Lung (tissue), 11 donors: ENCODE measurements at regions not wholly inside any gene's neighbourhood (a gene's known extent, or its start where the extent isn't known, plus 50 kb on each side); places are given as distances from the start of the nearest gene placed in this dataset.

ENCODE experiments used
- ATAC-seq: fragments of 200-7000 bp; cut with Tn5 transposase; one replicate; pipeline ENCODE4 v1.9.1; 2020; ENCODE audit warnings: moderate number of reproducible peaks; ENCODE audit not compliant: insufficient read depth, low FRiP score
- DNase-seq, 3 donors: peaks; one replicate each; pipeline ENCODE4 v3.0.0-alpha.2; 2013 to 2017
- H3K27ac ChIP-seq, 2 donors: one replicate each; pipeline ENCODE4 v1.5.1; 2013; ENCODE audit warnings: mild to moderate bottlenecking in 2 of 2, moderate library complexity in 2 of 2, control low read depth in 1 of 2, inconsistent platforms in 1 of 2, low read depth in 1 of 2, low read length in 1 of 2
- H3K27me3 ChIP-seq, 3 donors: one replicate each; pipeline ENCODE4 v1.5.1; 2013; ENCODE audit warnings: low read length in 2 of 3; ENCODE audit not compliant: control insufficient read depth in 3 of 3, insufficient read depth in 3 of 3
- H3K36me3 ChIP-seq, 4 donors: one replicate each; pipeline ENCODE4 v1.5.1; 2013; ENCODE audit warnings: low read length in 4 of 4, mild to moderate bottlenecking in 1 of 4, moderate library complexity in 1 of 4; ENCODE audit not compliant: control insufficient read depth in 4 of 4, insufficient read depth in 4 of 4
- H3K4me1 ChIP-seq, 5 donors: one replicate each; pipeline ENCODE4 v1.5.1; 2013; ENCODE audit warnings: low read length in 5 of 5, mild to moderate bottlenecking in 2 of 5, moderate library complexity in 1 of 5; ENCODE audit not compliant: control insufficient read depth in 5 of 5, insufficient read depth in 5 of 5
- H3K4me3 ChIP-seq: one replicate; pipeline ENCODE4 v1.5.1; 2013; ENCODE audit warnings: mild to moderate bottlenecking, control low read depth, moderate library complexity
- H3K9ac ChIP-seq, 2 donors: one replicate each; pipeline ENCODE4 v1.5.1; 2013; ENCODE audit warnings: low read length in 2 of 2, control low read depth in 1 of 2; ENCODE audit not compliant: insufficient read depth in 1 of 2
- H3K9me3 ChIP-seq, 4 donors: one replicate each; pipeline ENCODE4 v1.5.1; 2013; ENCODE audit warnings: low read length in 3 of 4, mild to moderate bottlenecking in 1 of 4, moderate library complexity in 1 of 4; ENCODE audit not compliant: control insufficient read depth in 4 of 4, insufficient read depth in 3 of 4
- WGBS, 2 donors: extraction: QIAGEN DNeasy Blood & Tissue Kit; methylation state at CpG; one replicate each; pipeline ENCODE4 v1.1.7; 2013; 5-methylcytosine and 5-hydroxymethylcytosine counted together
- TF ChIP-seq, protein P1 (sequence below): IDR thresholded peaks from 2 replicates; pipeline ENCODE4 v1.5.1; 2012; ENCODE audit warnings: mild to moderate bottlenecking; ENCODE audit errors: control extremely low read depth, extremely low read depth
- donor health status: control.
- donor health status: control.
- donor health status: Bipolar disorder and iron deficiency.
- donor health status: healthy.
- donor health status: DM: yes; HTN: yes; CAD: no.

DNA sequence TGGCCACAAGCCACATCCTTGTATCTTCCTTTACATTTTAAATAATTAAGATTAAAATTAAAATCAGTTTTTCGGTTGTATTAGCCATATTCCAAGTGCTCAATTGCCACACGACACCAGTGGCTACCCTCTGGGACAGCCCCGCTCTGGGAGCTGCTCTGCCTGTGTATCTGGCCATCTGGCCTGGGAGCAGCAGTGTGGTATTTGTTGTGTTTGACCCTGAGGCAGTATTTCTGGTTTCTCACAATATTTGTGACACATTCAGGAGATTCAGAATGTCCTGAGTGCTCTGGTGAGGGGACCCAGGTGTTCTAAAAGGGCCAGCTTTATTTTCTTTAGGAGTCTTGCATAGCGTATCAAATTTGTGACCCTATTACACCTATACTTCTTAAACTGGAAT is 179.0 kb downstream of the SUCLA2 start:
- TF ChIP-seq, protein P1, sequence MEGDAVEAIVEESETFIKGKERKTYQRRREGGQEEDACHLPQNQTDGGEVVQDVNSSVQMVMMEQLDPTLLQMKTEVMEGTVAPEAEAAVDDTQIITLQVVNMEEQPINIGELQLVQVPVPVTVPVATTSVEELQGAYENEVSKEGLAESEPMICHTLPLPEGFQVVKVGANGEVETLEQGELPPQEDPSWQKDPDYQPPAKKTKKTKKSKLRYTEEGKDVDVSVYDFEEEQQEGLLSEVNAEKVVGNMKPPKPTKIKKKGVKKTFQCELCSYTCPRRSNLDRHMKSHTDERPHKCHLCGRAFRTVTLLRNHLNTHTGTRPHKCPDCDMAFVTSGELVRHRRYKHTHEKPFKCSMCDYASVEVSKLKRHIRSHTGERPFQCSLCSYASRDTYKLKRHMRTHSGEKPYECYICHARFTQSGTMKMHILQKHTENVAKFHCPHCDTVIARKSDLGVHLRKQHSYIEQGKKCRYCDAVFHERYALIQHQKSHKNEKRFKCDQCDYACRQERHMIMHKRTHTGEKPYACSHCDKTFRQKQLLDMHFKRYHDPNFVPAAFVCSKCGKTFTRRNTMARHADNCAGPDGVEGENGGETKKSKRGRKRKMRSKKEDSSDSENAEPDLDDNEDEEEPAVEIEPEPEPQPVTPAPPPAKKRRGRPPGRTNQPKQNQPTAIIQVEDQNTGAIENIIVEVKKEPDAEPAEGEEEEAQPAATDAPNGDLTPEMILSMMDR: no peak
- Histone ChIP-seq H3K9me3 (peaks cover 0 to 2% (median 0%) of the 10 kb centered on the region in 4 donors), H3K4me1 (peaks cover 0 to 2% (median 0%) of the 10 kb centered on the region in 5 donors), H3K4me3 (no peak overlapping the region), H3K36me3 (no peaks in the 10 kb centered on the region), H3K27me3 (no peaks in the 10 kb centered on the region), H3K27ac (no peak overlapping the region), H3K9ac (no peak overlapping the region)
- DNase-seq: no peak
- whole genome bisulfite sequencing, 2 donors: 89 to 95% methylated on average over 4 of the region's 4 CpGs
- ATAC-seq: no peak

DNA sequence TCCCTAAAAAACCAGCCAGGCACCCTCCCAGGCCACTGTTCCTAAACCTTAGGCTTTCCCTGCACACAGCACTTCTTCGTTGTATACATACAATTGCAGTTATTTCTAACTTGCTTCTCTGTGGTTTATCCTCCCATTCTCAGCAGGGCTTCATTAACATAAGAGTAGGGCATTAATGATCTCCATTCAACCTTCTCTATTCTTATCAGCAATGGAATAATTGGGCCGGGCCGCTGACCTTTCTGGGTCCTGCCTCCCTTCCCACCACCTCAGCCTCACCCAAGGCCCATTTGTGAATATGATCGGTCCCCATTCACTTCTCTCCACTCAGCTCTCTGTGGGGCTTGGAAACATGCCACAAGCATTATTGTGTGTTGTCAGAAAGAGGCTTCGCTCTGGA is 184.2 kb downstream of the SUCLA2 start:
- TF ChIP-seq, protein P1: no peak
- 81 to 93% methylated on average over 5 of the region's 5 CpGs for WGBS, 2 donors
- no peaks in the 10 kb centered on the region for H3K36me3 ChIP-seq

DNA sequence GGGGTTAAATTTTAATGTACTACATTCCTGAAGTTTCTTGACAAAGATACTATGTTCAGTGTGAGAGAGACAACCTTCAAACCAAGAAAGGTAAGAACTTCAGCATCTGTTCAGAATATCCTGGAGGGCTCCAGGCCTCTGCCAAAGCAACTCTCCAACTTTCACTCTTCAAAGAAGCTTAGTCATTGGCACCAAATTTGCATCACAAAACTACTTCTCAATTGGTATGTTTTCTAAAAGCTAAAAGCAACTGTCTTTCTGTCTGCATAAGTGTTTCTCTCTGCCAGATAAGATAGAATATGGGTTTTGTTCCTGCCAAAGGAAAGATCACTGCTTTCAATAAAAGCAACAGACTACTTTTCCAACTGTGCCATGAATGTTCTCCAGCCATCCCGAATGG is 187.4 kb downstream of the SUCLA2 start:
- Histone ChIP-seq H3K9me3 (peaks cover 0 to 3% (median 0%) of the 10 kb centered on the region in 4 donors), H3K4me1 (no peaks in the 10 kb centered on the region), H3K36me3 (no peaks in the 10 kb centered on the region), H3K27ac (no peak overlapping the region), H3K9ac (no peak overlapping the region), H3K4me3 (no peak overlapping the region), H3K27me3 (no peaks in the 10 kb centered on the region)
- ATAC-seq (no peak), DNase-seq (no peak)
- TF ChIP-seq, protein P1: no peak
- 83 to 88% methylated on average over 1 of the region's 1 CpG for WGBS, 2 donors

More for the DNA sequence above, 184.2 kb downstream of the SUCLA2 start:
- H3K9me3 ChIP-seq: peaks cover 0 to 3% (median 0%) of the 10 kb centered on the region in 4 donors
- H3K27ac ChIP-seq: no peak overlapping the region
- H3K4me3 ChIP-seq: no peak overlapping the region
- DNase-seq (no peak), ATAC-seq (no peak)
- H3K9ac ChIP-seq: no peak overlapping the region
- no peaks in the 10 kb centered on the region for H3K27me3 ChIP-seq
- no peaks in the 10 kb centered on the region for H3K4me1 ChIP-seq

DNA sequence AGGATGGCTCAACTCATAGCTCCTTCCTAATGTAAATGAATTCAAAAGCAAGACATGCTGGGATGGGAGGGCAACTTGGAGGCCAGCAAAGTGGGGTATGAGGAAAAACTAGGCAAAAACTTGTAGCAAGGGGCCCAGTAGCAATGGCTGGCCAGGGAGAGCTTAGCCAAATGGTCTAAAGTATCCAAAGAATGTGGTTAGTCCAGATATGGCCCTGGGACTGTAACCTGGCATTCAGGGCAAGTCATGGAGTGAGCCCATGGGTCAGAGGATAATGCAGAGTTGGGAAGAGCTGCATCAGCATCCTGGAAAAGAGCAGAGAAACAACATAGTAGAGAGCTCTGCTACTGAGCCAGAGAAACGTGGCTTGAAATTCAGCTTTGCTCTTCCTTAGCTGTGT is 191.7 kb downstream of the SUCLA2 start:
- H3K9me3 ChIP-seq: peaks cover 0 to 2% (median 0%) of the 10 kb centered on the region in 4 donors
- peak in 1 of 3 donors; percentile 12 for DNase-seq
- H3K9ac ChIP-seq: no peak overlapping the region
- no peaks in the 10 kb centered on the region for H3K36me3 ChIP-seq
- H3K27me3 ChIP-seq: no peaks in the 10 kb centered on the region
- H3K4me1 ChIP-seq: no peaks in the 10 kb centered on the region
- H3K4me3 ChIP-seq: no peak overlapping the region
- TF ChIP-seq, protein P1: no peak
- H3K27ac ChIP-seq: no peak overlapping the region
- no peak for ATAC-seq
- 49 to 71% methylated on average over 1 of the region's 1 CpG for WGBS, 2 donors
